Left lung (tissue), 4 donors: ENCODE measurements at regions not wholly inside any gene's neighbourhood (a gene's known extent, or its start where the extent isn't known, plus 50 kb on each side); places are given as distances from the start of the nearest gene placed in this dataset.
A peak's percentile ranks its signal among the peaks of the same experiment; 100 is the strongest.
"Not testable (repeated sequence)": the region's sequence is repeated elsewhere in the genome, so short reads cannot be mapped to it uniquely, and the experiment has no call there.

ENCODE experiments used
- ATAC-seq: fragments of 200-7000 bp; cut with Tn5 transposase; one replicate; pipeline ENCODE4 v1.9.1; 2020; ENCODE audit warnings: moderate library complexity
- DNase-seq, 4 donors: peaks; one replicate each; pipeline ENCODE4 v3.0.0-alpha.2; 2013 to 2020
- H3K27ac ChIP-seq, 2 donors: fragments of 200-600 bp; sonication (generic) in 1 of 2; one replicate each; pipeline versions ENCODE4 v1.5.0 to v1.8.0; 2020 to 2021
- H3K27me3 ChIP-seq, 2 donors: fragments of 200-600 bp; sonication (generic) in 1 of 2; one replicate each; pipeline versions ENCODE4 v1.5.0 to v1.8.0; 2020 to 2021
- H3K36me3 ChIP-seq, 2 donors: fragments of 200-600 bp; sonication (generic) in 1 of 2; one replicate each; pipeline versions ENCODE4 v1.5.0 to v1.8.0; 2020 to 2021
- H3K4me1 ChIP-seq, 2 donors: fragments of 200-600 bp; one replicate each; pipeline ENCODE4 v1.8.0; 2021
- H3K4me3 ChIP-seq, 2 donors: fragments of 200-600 bp; sonication (generic) in 1 of 2; one replicate each; pipeline versions ENCODE4 v1.5.0 to v1.8.0; 2020 to 2021; ENCODE audit warnings: mild to moderate bottlenecking in 1 of 2
- H3K9me3 ChIP-seq, 2 donors: fragments of 200-600 bp; sonication (generic) in 1 of 2; one replicate each; pipeline versions ENCODE4 v1.5.0 to v1.8.0; 2020 to 2021
- CTCF ChIP-seq, 2 donors: fragments of 200-600 bp; sonication (generic) in 1 of 2; IDR thresholded peaks; one replicate each; pipeline versions ENCODE4 v1.5.0 to v1.8.0; 2021; ENCODE audit warnings: antibody characterized with exemption in 2 of 2
- intact Hi-C, 2 donors: fragments of 100-400 bp; cut with DNase I; formaldehyde crosslinking; loops; one replicate each; pipeline versions ENCODE4 v1.11.2 to v1.14.2; 2022
- donor health status: DM: no; HTN: yes; CAD: no.
- donor health status: DM: no; HTN: no; CAD: no.

GRCh38 chr2:225756198-225756597 lies 356.7 kb downstream of the NYAP2 start:
- Histone ChIP-seq H3K36me3 (no peaks in the 10 kb centered on the region), H3K27me3 (no peaks in the 10 kb centered on the region), H3K27ac (no peak overlapping the region), H3K9me3 (no peaks in the 10 kb centered on the region), H3K4me3 (no peak overlapping the region), H3K4me1 (no peaks in the 10 kb centered on the region)
- TF ChIP-seq CTCF (IDR thresholded peaks at IDR 0.05), result no peak
- intact Hi-C loops, result no loop called here
- DNase-seq (no peak), ATAC-seq (no peak)

- Histone ChIP-seq H3K4me3 (no peak overlapping the region), H3K9me3 (no peaks in the 10 kb centered on the region), H3K27ac (no peak overlapping the region), H3K4me1 (no peaks in the 10 kb centered on the region), H3K27me3 (no peaks in the 10 kb centered on the region), H3K36me3 (no peaks in the 10 kb centered on the region)
- ATAC-seq, result no peak
- no peak for DNase-seq
- intact Hi-C loops, result no loop called here
- TF ChIP-seq CTCF (IDR thresholded peaks at IDR 0.05), result no peak
Measured at GRCh38 chr2:225748609-225749008, 349.1 kb downstream of the NYAP2 start.

- intact Hi-C loops, H3K4me3 ChIP-seq, H3K27ac ChIP-seq, H3K27me3 ChIP-seq, H3K4me1 ChIP-seq, ATAC-seq, H3K36me3 ChIP-seq, H3K9me3 ChIP-seq: not testable (repeated sequence)
- DNase-seq, result peak in 1 of 4 donors; percentile 71
Measured at GRCh38 chr2:225743996-225744395, 344.5 kb downstream of the NYAP2 start.

- no peak for ATAC-seq
- Histone ChIP-seq H3K27ac (no peak overlapping the region), H3K27me3 (no peaks in the 10 kb centered on the region), H3K36me3 (no peaks in the 10 kb centered on the region), H3K4me1 (no peaks in the 10 kb centered on the region), H3K4me3 (no peak overlapping the region), H3K9me3 (no peaks in the 10 kb centered on the region)
- DNase-seq, result no peak
- intact Hi-C loops, result no loop called here
- TF ChIP-seq CTCF (IDR thresholded peaks at IDR 0.05), result no peak
Measured at GRCh38 chr2:225742487-225742886, 343.0 kb downstream of the NYAP2 start.

GRCh38 chr2:225740086-225740485 lies 340.6 kb downstream of the NYAP2 start:
- no peak for TF ChIP-seq CTCF (IDR thresholded peaks at IDR 0.05)
- intact Hi-C loops, result no loop called here
- Histone ChIP-seq H3K36me3 (no peaks in the 10 kb centered on the region), H3K27ac (no peak overlapping the region), H3K4me3 (no peak overlapping the region), H3K9me3 (no peaks in the 10 kb centered on the region), H3K27me3 (no peaks in the 10 kb centered on the region), H3K4me1 (peaks cover 0 to 7% of the 10 kb centered on the region in 2 donors)
- no peak for ATAC-seq
- no peak for DNase-seq

GRCh38 chr2:225739328-225739727 lies 339.8 kb downstream of the NYAP2 start:
- intact Hi-C loops, result no loop called here
- ATAC-seq (no peak), DNase-seq (no peak)
- no peak overlapping the region for H3K4me3 ChIP-seq
- no peaks in the 10 kb centered on the region for H3K36me3 ChIP-seq
- H3K27me3 ChIP-seq, result no peaks in the 10 kb centered on the region
- peaks cover 0 to 7% of the 10 kb centered on the region in 2 donors for H3K4me1 ChIP-seq
- H3K9me3 ChIP-seq, result no peaks in the 10 kb centered on the region
- no peak overlapping the region for H3K27ac ChIP-seq
- TF ChIP-seq CTCF (IDR thresholded peaks at IDR 0.05), result no peak
